ENCODE measurements at regions not wholly inside any gene's neighbourhood (a gene's known extent, or its start where the extent isn't known, plus 50 kb on each side); places are given as distances from the start of the nearest gene placed in this dataset.

GRCh38 chr18:60120231-60120750 lies 220.5 kb downstream of the PMAIP1 start:
- no peaks in the 10 kb centered on the region for H3K9me3 ChIP-seq (replicated peaks; ENCODE audit: control insufficient read depth, insufficient read depth, low read length)
- FAIRE-seq: no peak
- ChIA-PET POLR2A (no interaction called here), SMC1A (ENCODE audit: uncharacterized antibody, unreplicated experiment) (interaction anchor here (0.6 kb wide), 1 partner anchor 24 kb away, joined by 3 read pairs; no protein-coding TSS in a partner anchor), RAD21 (ENCODE audit: unreplicated experiment) (no interaction called here), CTCF (no interaction called here)
- no peaks in the 10 kb centered on the region for H4K20me1 ChIP-seq (ENCODE audit: control insufficient read depth, insufficient read depth)
- intact Hi-C loops (cut with micrococcal nuclease; ENCODE audit: unreplicated experiment): no loop called here
- H3K27me3 ChIP-seq (replicated peaks in 1 of 2; ENCODE audit: control insufficient read depth in 2 of 2, insufficient read depth in 2 of 2, low read length in 1 of 2): no peaks in the 10 kb centered on the region
- no peak overlapping the region for H3K9ac ChIP-seq (ENCODE audit: control insufficient read depth, insufficient read depth, low read length)
- 47% methylated on average over 5 of the region's 5 CpGs for WGBS (ENCODE audit: insufficient coverage, insufficient replicate concordance, low lambda C conversion rate, missing lambda C conversion rate)
- no TSS peak for BruUV-seq (replicated peaks)
- no peak overlapping the region for H3K4me3 ChIP-seq
- H3K4me2 ChIP-seq (ENCODE audit: control insufficient read depth, insufficient read depth): no peak overlapping the region
- no peaks in the 10 kb centered on the region for H3K4me1 ChIP-seq (ENCODE audit: control insufficient read depth, insufficient read depth, low read length)
- H3K27ac ChIP-seq (ENCODE audit: control insufficient read depth, insufficient read depth): no peak overlapping the region
- no peak for DNase-seq (ENCODE audit: low read depth, low spot score)
- no peak for ATAC-seq
- in situ Hi-C loops (cut with MboI): no loop called here
- H3K36me3 ChIP-seq (ENCODE audit: control insufficient read depth in 2 of 2, insufficient read depth in 2 of 2, low read length in 1 of 2): no peaks in the 10 kb centered on the region
- TF ChIP-seq ZBTB4 (CRISPR knock-in tag; IDR thresholded peaks at IDR 0.05): no peak
- no peak for TF ChIP-seq RELB (IDR thresholded peaks at IDR 0.05; ENCODE audit: low read depth)
- no peak for TF ChIP-seq RUNX3 (IDR thresholded peaks at IDR 0.05; ENCODE audit: low read length)
- no peak for TF ChIP-seq SMC3 (IDR thresholded peaks at IDR 0.05; ENCODE audit: borderline replicate concordance, low read length)
- no peak for TF ChIP-seq RAD51 (IDR thresholded peaks at IDR 0.05)
- no peaks in the 10 kb centered on the region for H3K79me2 ChIP-seq (ENCODE audit: control insufficient read depth, insufficient read depth, low read length)
- no peak overlapping the region for H2AFZ ChIP-seq (ENCODE audit: control insufficient read depth, low read depth, low read length)

All from GM12878 (cell line).